ENCODE measurements at regions not wholly inside any gene's neighbourhood (a gene's known extent, or its start where the extent isn't known, plus 50 kb on each side); places are given as distances from the start of the nearest gene placed in this dataset.

DNA sequence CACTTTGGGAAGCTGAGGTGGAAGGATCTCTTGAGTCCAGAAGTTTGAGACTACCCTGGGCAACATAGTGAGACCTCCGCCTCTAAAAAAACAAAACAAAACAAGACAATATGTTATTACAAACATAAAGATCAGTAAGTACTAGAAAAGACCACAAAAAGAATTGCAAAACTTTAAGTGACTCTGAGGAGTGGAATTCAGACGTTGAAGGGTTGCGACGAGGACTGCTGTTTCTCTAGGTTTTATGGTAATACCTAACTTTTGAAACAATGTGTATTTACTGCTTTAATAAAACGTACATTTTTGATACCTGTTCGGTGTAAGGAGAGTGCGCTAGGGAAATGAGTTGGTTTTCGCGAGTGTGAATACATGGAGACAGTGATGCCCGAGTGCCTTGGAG lies 250.4 kb downstream of the GATA3 start:
- TF ChIP-seq EZH2 (IDR thresholded peaks at IDR 0.05; ENCODE audit: low read length) (no peak), CTCF (optimal IDR thresholded peaks at IDR 0.05 in 1 of 3, IDR thresholded peaks at IDR 0.05 in 1 of 3, conservative IDR thresholded peaks at IDR 0.05 in 1 of 3; ENCODE audit: extremely low read depth in 1 of 3, insufficient read depth in 2 of 3, low read length in 3 of 3) (no peak)
